Activated CD4-positive, CD25-positive, alpha-beta regulatory T cell treated with anti-CD3 and anti-CD28 coated beads, Interleukin-2, amount 50 U/mL, for 24 hours (primary cell): ENCODE measurements at regions not wholly inside any gene's neighbourhood (a gene's known extent, or its start where the extent isn't known, plus 50 kb on each side); places are given as distances from the start of the nearest gene placed in this dataset.

Source experiments
- ATAC-seq, 2 donors: fragments of 150-1000 bp; cut with Tn5 transposase; one replicate each; pipeline ENCODE4 v1.10.0; 2021; ENCODE audit warnings: mild to moderate bottlenecking in 1 of 2, moderate library complexity in 1 of 2

GRCh38 chr2:189268763-189269162 lies 89.2 kb upstream of the COL5A2 start:
- no peak for ATAC-seq

- no peak for ATAC-seq
These were observed 94.2 kb upstream of the COL5A2 start for GRCh38 chr2:189273734-189274133.

GRCh38 chr2:189274361-189274760 lies 94.8 kb upstream of the COL5A2 start:
- no peak for ATAC-seq

GRCh38 chr2:189276277-189276676 lies 96.7 kb upstream of the COL5A2 start:
- no peak for ATAC-seq

- no peak for ATAC-seq
These were observed 101.6 kb upstream of the COL5A2 start for GRCh38 chr2:189281201-189281600.

GRCh38 chr2:189285349-189285748 lies 105.8 kb upstream of the COL5A2 start:
- ATAC-seq, result no peak

GRCh38 chr2:189285962-189286645 lies 106.5 kb upstream of the COL5A2 start:
- ATAC-seq, result peak; percentile 28 to 30

- no peak for ATAC-seq
These were observed 107.8 kb upstream of the COL5A2 start for GRCh38 chr2:189287363-189287762.

- ATAC-seq, result peak; percentile 35 to 60
These were observed 108.5 kb upstream of the COL5A2 start for GRCh38 chr2:189287982-189288521.

- ATAC-seq, result peak in 1 of 2 donors; percentile 59
These were observed 111.9 kb upstream of the COL5A2 start for GRCh38 chr2:189291460-189291859.

GRCh38 chr2:189293164-189293563 lies 113.6 kb upstream of the COL5A2 start:
- ATAC-seq, result no peak

GRCh38 chr2:189297446-189297845 lies 117.9 kb upstream of the COL5A2 start:
- peak; percentile 42 to 56 for ATAC-seq

- no peak for ATAC-seq
These were observed 118.5 kb upstream of the COL5A2 start for GRCh38 chr2:189298038-189298437.

- ATAC-seq, result no peak
These were observed 118.9 kb upstream of the COL5A2 start for GRCh38 chr2:189298481-189298880.

- ATAC-seq, result no peak
These were observed 120.4 kb upstream of the COL5A2 start for GRCh38 chr2:189299974-189300373.

GRCh38 chr2:189300916-189301315 lies 121.4 kb upstream of the COL5A2 start:
- ATAC-seq, result peak in 1 of 2 donors; percentile 21

- ATAC-seq, result peak; percentile 77 to 90
These were observed 122.8 kb upstream of the COL5A2 start for GRCh38 chr2:189302274-189302948.

GRCh38 chr2:189304360-189304759 lies 124.8 kb upstream of the COL5A2 start:
- peak; percentile 53 to 57 for ATAC-seq

GRCh38 chr2:189305291-189305943 lies 125.9 kb upstream of the COL5A2 start:
- ATAC-seq, result no peak

- ATAC-seq, result no peak
These were observed 127.0 kb upstream of the COL5A2 start for GRCh38 chr2:189306525-189306924.

GRCh38 chr2:189308056-189308790 lies 128.7 kb upstream of the COL5A2 start:
- no peak for ATAC-seq

GRCh38 chr2:189309331-189309730 lies 129.8 kb upstream of the COL5A2 start:
- no peak for ATAC-seq

GRCh38 chr2:189312211-189312610 lies 129.1 kb upstream of the WDR75 start:
- ATAC-seq, result no peak
